HEK293 (cell line): ENCODE measurements at regions not wholly inside any gene's neighbourhood (a gene's known extent, or its start where the extent isn't known, plus 50 kb on each side); places are given as distances from the start of the nearest gene placed in this dataset.

Experiments
- CTCF ChIP-seq: fragments of 450-650 bp; formaldehyde crosslinking; IDR thresholded peaks from 2 replicates; pipeline ENCODE4 v1.5.1; 2016; ENCODE audit warnings: missing biosample characterization, missing genetic modification characterization
- KLF1 ChIP-seq: fragments of 450-650 bp; formaldehyde crosslinking; IDR thresholded peaks from 2 replicates; pipeline ENCODE4 v1.5.1; 2016; ENCODE audit warnings: missing biosample characterization, missing genetic modification characterization
- KLF16 ChIP-seq: fragments of 450-650 bp; formaldehyde crosslinking; IDR thresholded peaks from 2 replicates; pipeline ENCODE4 v1.5.1; 2017; ENCODE audit warnings: missing biosample characterization, missing genetic modification characterization
- OSR2 ChIP-seq: fragments of 450-650 bp; formaldehyde crosslinking; IDR thresholded peaks from 2 replicates; pipeline ENCODE4 v1.5.1; 2016; ENCODE audit warnings: missing biosample characterization, missing genetic modification characterization
- PATZ1 ChIP-seq: fragments of 450-650 bp; formaldehyde crosslinking; IDR thresholded peaks from 2 replicates; pipeline ENCODE4 v1.5.1; 2016; ENCODE audit warnings: missing biosample characterization, missing genetic modification characterization
- REST ChIP-seq: fragments of 450-650 bp; formaldehyde crosslinking; IDR thresholded peaks from 2 replicates; pipeline ENCODE4 v1.5.1; 2016; ENCODE audit warnings: missing biosample characterization, missing genetic modification characterization
- ZNF626 ChIP-seq: fragments of 450-650 bp; sonication (Bioruptor Pico); formaldehyde crosslinking; IDR thresholded peaks from 2 replicates; pipeline ENCODE4 v1.5.1; 2018; ENCODE audit warnings: missing biosample characterization, missing genetic modification characterization, inconsistent platforms
- ZNF658 ChIP-seq: fragments of 450-650 bp; formaldehyde crosslinking; IDR thresholded peaks from 2 replicates; pipeline ENCODE4; 2016; ENCODE audit warnings: missing biosample characterization, missing genetic modification characterization

GRCh38 chr10:21449288-21449966, 76.1 kb downstream of the SKIDA1 start:
- no peak for TF ChIP-seq OSR2 (tag by site-specific recombination)
- no peak for TF ChIP-seq KLF16 (tag by site-specific recombination)
- no peak for TF ChIP-seq PATZ1
- no peak for TF ChIP-seq CTCF (tag by site-specific recombination)
- no peak for TF ChIP-seq REST (tag by site-specific recombination)
- TF ChIP-seq ZNF658 (tag by site-specific recombination): no peak
- no peak for TF ChIP-seq ZNF626 (tag by site-specific recombination)
- TF ChIP-seq KLF1 (tag by site-specific recombination): no peak
